Mesenchymal stem cell (in vitro differentiated cells and primary cell): ENCODE measurements at regions not wholly inside any gene's neighbourhood (a gene's known extent, or its start where the extent isn't known, plus 50 kb on each side); places are given as distances from the start of the nearest gene placed in this dataset.
"Not testable (repeated sequence)": the region's sequence is repeated elsewhere in the genome, so short reads cannot be mapped to it uniquely, and the experiment has no call there.

Experiments
- DNase-seq: peaks from one replicate; pipeline ENCODE4 v3.0.0-alpha.2; 2013
- H2AFZ ChIP-seq: one replicate; pipeline ENCODE4 v1.6.1; 2013; ENCODE audit warnings: low read depth, mild to moderate bottlenecking, control low read depth, inconsistent platforms, low read length, moderate library complexity
- H2AK5ac ChIP-seq: 2 replicates; pipeline ENCODE4 v1.6.1; 2013; ENCODE audit warnings: low read length, moderate library complexity, mild to moderate bottlenecking, inconsistent platforms; ENCODE audit not compliant: severe bottlenecking
- H2BK120ac ChIP-seq: one replicate; pipeline ENCODE4 v1.6.1; 2013; ENCODE audit warnings: low read depth, mild to moderate bottlenecking, inconsistent platforms, low read length, moderate library complexity
- H2BK12ac ChIP-seq, 2 experiments: one replicate each; pipeline ENCODE4 v1.6.1; 2013; ENCODE audit warnings: inconsistent platforms in 2 of 2, low read length in 2 of 2, mild to moderate bottlenecking in 2 of 2, moderate library complexity in 2 of 2, control low read depth in 1 of 2
- H2BK15ac ChIP-seq: one replicate; pipeline ENCODE4 v1.6.1; 2013; ENCODE audit warnings: mild to moderate bottlenecking, low read depth, inconsistent platforms; ENCODE audit not compliant: poor library complexity, severe bottlenecking
- H2BK5ac ChIP-seq: 2 replicates; pipeline ENCODE4 v1.6.1; 2013; ENCODE audit warnings: low read depth, mild to moderate bottlenecking, low read length, control low read depth, inconsistent platforms; ENCODE audit not compliant: poor library complexity, severe bottlenecking
- H3K14ac ChIP-seq, 2 experiments: one replicate each; pipeline ENCODE4 v1.6.1; 2013; ENCODE audit warnings: inconsistent platforms in 2 of 2, low read length in 2 of 2, control low read depth in 1 of 2, mild to moderate bottlenecking in 1 of 2, moderate library complexity in 1 of 2
- H3K18ac ChIP-seq, 2 experiments: one replicate each; pipeline ENCODE4 v1.6.1; 2013; ENCODE audit warnings: inconsistent platforms in 2 of 2, low read length in 2 of 2, control low read depth in 1 of 2, low read depth in 1 of 2, mild to moderate bottlenecking in 1 of 2
- H3K23ac ChIP-seq, 2 experiments: one replicate each; pipeline ENCODE4 v1.6.1; 2013; ENCODE audit warnings: inconsistent platforms in 2 of 2, low read length in 2 of 2, mild to moderate bottlenecking in 2 of 2, moderate library complexity in 2 of 2, control low read depth in 1 of 2
- H3K27ac ChIP-seq: 2 replicates; pipeline ENCODE4 v1.5.1; 2013; ENCODE audit warnings: mild to moderate bottlenecking, moderate library complexity, low read length, control low read depth, inconsistent platforms; ENCODE audit not compliant: poor library complexity, severe bottlenecking
- H3K27me3 ChIP-seq, 2 experiments: 2 replicates each; pipeline versions ENCODE4 v1.6.1 to v1.7.0; 2013; ENCODE audit warnings: low read length in 2 of 2, mild to moderate bottlenecking in 2 of 2, moderate library complexity in 2 of 2, control low read depth in 1 of 2, inconsistent platforms in 1 of 2; ENCODE audit not compliant: control insufficient read depth in 1 of 2, insufficient read depth in 1 of 2
- H3K36me3 ChIP-seq, 2 experiments: 2 replicates each; pipeline versions ENCODE4 v1.6.1 to v1.7.0; 2013; ENCODE audit warnings: low read length in 2 of 2, control low read depth in 1 of 2, inconsistent platforms in 1 of 2, low read depth in 1 of 2, mild to moderate bottlenecking in 1 of 2; ENCODE audit not compliant: insufficient read depth in 2 of 2, control insufficient read depth in 1 of 2
- H3K4ac ChIP-seq, 2 experiments: one replicate each; pipeline ENCODE4 v1.6.1; 2013; ENCODE audit warnings: inconsistent platforms in 2 of 2, low read length in 2 of 2, mild to moderate bottlenecking in 2 of 2, moderate library complexity in 2 of 2, control low read depth in 1 of 2, low read depth in 1 of 2
- H3K4me1 ChIP-seq: 2 replicates; pipeline ENCODE4 v1.6.1; 2013; ENCODE audit warnings: low read depth, low read length, control low read depth; ENCODE audit not compliant: control insufficient read depth, insufficient read depth
- H3K4me2 ChIP-seq: 2 replicates; pipeline ENCODE4 v1.6.1; 2013; ENCODE audit warnings: low read length, mild to moderate bottlenecking, inconsistent platforms; ENCODE audit not compliant: poor library complexity, severe bottlenecking
- H3K4me3 ChIP-seq, 2 experiments: 2 replicates each; pipeline versions ENCODE4 v1.5.1 to v1.7.0; 2013; ENCODE audit warnings: low read length in 2 of 2, mild to moderate bottlenecking in 2 of 2, control low read depth in 1 of 2, low read depth in 1 of 2; ENCODE audit not compliant: insufficient read depth in 1 of 2
- H3K79me1 ChIP-seq: replicated peaks from 2 replicates; pipeline ENCODE4 v1.6.1; 2013; ENCODE audit warnings: mild to moderate bottlenecking, control low read depth, low read length, inconsistent platforms; ENCODE audit not compliant: poor library complexity, severe bottlenecking
- H3K9ac ChIP-seq: 2 replicates; pipeline ENCODE4 v1.7.0; 2013; ENCODE audit warnings: mild to moderate bottlenecking, low read length, moderate library complexity
- H3K9me3 ChIP-seq: 2 replicates; pipeline ENCODE4 v1.7.0; 2013; ENCODE audit warnings: mild to moderate bottlenecking, low read length; ENCODE audit not compliant: control insufficient read depth
- H4K8ac ChIP-seq: one replicate; pipeline ENCODE4 v1.6.1; 2013; ENCODE audit warnings: inconsistent platforms, mild to moderate bottlenecking, low read length, moderate library complexity
- H4K91ac ChIP-seq: one replicate; pipeline ENCODE4 v1.6.1; 2013; ENCODE audit warnings: mild to moderate bottlenecking, low read length, inconsistent platforms
- WGBS: methylation state at CpG from one replicate; pipeline ENCODE4 v1.1.7; 2013; ENCODE audit warnings: mixed read lengths; 5-methylcytosine and 5-hydroxymethylcytosine counted together

GRCh38 chr3:40949347-40949746 is 250.0 kb upstream of the CTNNB1 start:
- not testable (repeated sequence) for H3K27ac ChIP-seq, H2BK12ac ChIP-seq, H4K8ac ChIP-seq, H3K36me3 ChIP-seq, H3K79me1 ChIP-seq, H2BK120ac ChIP-seq, H2AFZ ChIP-seq, H2AK5ac ChIP-seq, H4K91ac ChIP-seq, H3K4me2 ChIP-seq, H3K18ac ChIP-seq, H2BK5ac ChIP-seq, H3K23ac ChIP-seq, H3K4me3 ChIP-seq, H3K27me3 ChIP-seq, H3K14ac ChIP-seq, H3K4ac ChIP-seq, H3K4me1 ChIP-seq, DNase-seq, H3K9ac ChIP-seq, H2BK15ac ChIP-seq
- peaks cover 13% of the 10 kb centered on the region for H3K9me3 ChIP-seq
- 90% methylated on average over 3 of the region's 3 CpGs for WGBS

DNA sequence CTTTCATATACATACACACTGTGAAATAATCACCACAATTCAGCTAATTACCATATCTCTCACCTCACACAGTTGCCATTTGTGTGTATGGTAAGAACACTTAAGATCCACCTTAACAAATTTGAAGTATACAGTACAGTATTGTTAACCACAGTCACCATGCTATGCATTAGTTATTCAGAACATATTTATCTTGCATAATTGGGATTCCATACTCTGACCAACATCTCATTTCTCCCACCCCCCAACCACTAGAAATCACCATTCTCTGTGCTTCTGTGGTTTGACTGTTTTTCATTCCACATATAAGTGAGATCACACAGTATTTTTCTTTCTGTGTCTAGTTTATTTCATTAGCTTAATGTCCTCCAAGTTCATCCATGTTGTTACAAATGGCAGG is 247.7 kb upstream of the CTNNB1 start:
- H3K9me3 ChIP-seq: peaks cover 13% of the 10 kb centered on the region
- no peak overlapping the region for H2BK12ac ChIP-seq
- no peaks in the 10 kb centered on the region for H3K79me1 ChIP-seq
- no peak overlapping the region for H4K91ac ChIP-seq
- no peak overlapping the region for H3K27ac ChIP-seq
- no peak overlapping the region for H2AFZ ChIP-seq
- H3K14ac ChIP-seq: no peak overlapping the region
- H2BK5ac ChIP-seq: no peak overlapping the region
- no peak overlapping the region for H3K18ac ChIP-seq
- no peak overlapping the region for H3K23ac ChIP-seq
- no peaks in the 10 kb centered on the region for H3K36me3 ChIP-seq
- H2BK120ac ChIP-seq: no peak overlapping the region
- H3K4me2 ChIP-seq: no peak overlapping the region
- no peak overlapping the region for H3K9ac ChIP-seq
- no peak overlapping the region for H4K8ac ChIP-seq
- H3K4ac ChIP-seq: no peak overlapping the region
- H2BK15ac ChIP-seq: no peak overlapping the region
- no peak overlapping the region for H2AK5ac ChIP-seq
- DNase-seq: peak; percentile 59
- no peak overlapping the region for H3K4me3 ChIP-seq
- no peaks in the 10 kb centered on the region for H3K27me3 ChIP-seq
- H3K4me1 ChIP-seq: peaks cover 5% of the 10 kb centered on the region

- H3K36me3 ChIP-seq: no peaks in the 10 kb centered on the region
- H3K18ac ChIP-seq: no peak overlapping the region
- H4K8ac ChIP-seq: no peak overlapping the region
- H3K4me2 ChIP-seq: no peak overlapping the region
- H2BK5ac ChIP-seq: no peak overlapping the region
- H2BK12ac ChIP-seq: no peak overlapping the region
- H3K23ac ChIP-seq: no peak overlapping the region
- no peak overlapping the region for H3K9ac ChIP-seq
- no peak overlapping the region for H2AK5ac ChIP-seq
- no peaks in the 10 kb centered on the region for H3K4me1 ChIP-seq
- no peak overlapping the region for H3K4ac ChIP-seq
- no peak overlapping the region for H2BK15ac ChIP-seq
- H3K9me3 ChIP-seq: peaks cover 14% of the 10 kb centered on the region
- no peak overlapping the region for H2BK120ac ChIP-seq
- no peak overlapping the region for H3K27ac ChIP-seq
- H4K91ac ChIP-seq: no peak overlapping the region
- no peak overlapping the region for H3K14ac ChIP-seq
- DNase-seq: no peak
- 93% methylated on average over 4 of the region's 5 CpGs for WGBS
- H3K4me3 ChIP-seq: no peak overlapping the region
- no peaks in the 10 kb centered on the region for H3K79me1 ChIP-seq
- no peak overlapping the region for H2AFZ ChIP-seq
- H3K27me3 ChIP-seq: no peaks in the 10 kb centered on the region
Observed at GRCh38 chr3:40961104-40961857, 238.0 kb upstream of the CTNNB1 start.

- Histone ChIP-seq H3K23ac (no peak overlapping the region), H2BK12ac (no peak overlapping the region), H2BK5ac (no peak overlapping the region), H3K27me3 (no peaks in the 10 kb centered on the region), H3K9me3 (peaks cover 14% of the 10 kb centered on the region), H3K4me2 (no peak overlapping the region), H3K4me1 (no peaks in the 10 kb centered on the region), H3K4me3 (no peak overlapping the region), H3K36me3 (no peaks in the 10 kb centered on the region), H2AFZ (no peak overlapping the region), H3K14ac (no peak overlapping the region), H4K8ac (no peak overlapping the region), H3K4ac (no peak overlapping the region), H2BK120ac (no peak overlapping the region), H3K18ac (no peak overlapping the region), H3K9ac (no peak overlapping the region), H4K91ac (no peak overlapping the region), H3K79me1 (no peaks in the 10 kb centered on the region), H3K27ac (no peak overlapping the region), H2AK5ac (no peak overlapping the region), H2BK15ac (no peak overlapping the region)
- no peak for DNase-seq
- 84% methylated on average over 2 of the region's 2 CpGs for WGBS
Observed at GRCh38 chr3:40962721-40963120, 236.6 kb upstream of the CTNNB1 start.
